COLO668 (cell line): ENCODE measurements at regions not wholly inside any gene's neighbourhood (a gene's known extent, or its start where the extent isn't known, plus 50 kb on each side); places are given as distances from the start of the nearest gene placed in this dataset.
"Not testable (repeated sequence)": the region's sequence is repeated elsewhere in the genome, so short reads cannot be mapped to it uniquely, and the experiment has no call there.

Experiments
- DNase-seq: peaks from one replicate; lab custom pipeline; 2025; ENCODE audit not compliant: unreplicated experiment; lab: John Stamatoyannopoulos, UW

DNA sequence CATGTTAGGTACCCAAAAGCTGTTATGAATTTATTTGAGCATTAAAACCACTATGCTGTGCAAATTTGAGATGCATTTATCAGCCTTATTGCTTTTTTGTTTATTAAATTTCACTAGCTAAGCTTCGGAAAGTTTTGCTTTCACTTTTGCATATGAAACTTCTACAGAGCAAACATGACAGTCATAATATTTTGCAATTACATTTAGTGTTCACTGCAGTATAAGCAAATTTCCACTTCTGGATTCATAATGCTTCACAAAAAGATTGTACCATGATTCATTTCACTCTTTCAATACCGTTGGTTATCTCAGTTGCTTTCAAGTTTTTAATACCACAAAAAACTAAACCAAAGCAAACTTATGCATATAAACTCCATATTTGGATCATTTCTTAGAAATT lies 228.7 kb upstream of the SLC8A1 start:
- no peak for DNase-seq

GRCh38 chr2:40690036-40690435 lies 238.1 kb upstream of the SLC8A1 start:
- no peak for DNase-seq

- DNase-seq: no peak
Measured at GRCh38 chr2:40690525-40690924, 238.6 kb upstream of the SLC8A1 start.

- DNase-seq: no peak
Measured at GRCh38 chr2:40700231-40700954, 248.5 kb upstream of the SLC8A1 start.

GRCh38 chr2:40712197-40712894 lies 260.5 kb upstream of the SLC8A1 start:
- not testable (repeated sequence) for DNase-seq

GRCh38 chr2:40716879-40717278 lies 265.0 kb upstream of the SLC8A1 start:
- no peak for DNase-seq

DNA sequence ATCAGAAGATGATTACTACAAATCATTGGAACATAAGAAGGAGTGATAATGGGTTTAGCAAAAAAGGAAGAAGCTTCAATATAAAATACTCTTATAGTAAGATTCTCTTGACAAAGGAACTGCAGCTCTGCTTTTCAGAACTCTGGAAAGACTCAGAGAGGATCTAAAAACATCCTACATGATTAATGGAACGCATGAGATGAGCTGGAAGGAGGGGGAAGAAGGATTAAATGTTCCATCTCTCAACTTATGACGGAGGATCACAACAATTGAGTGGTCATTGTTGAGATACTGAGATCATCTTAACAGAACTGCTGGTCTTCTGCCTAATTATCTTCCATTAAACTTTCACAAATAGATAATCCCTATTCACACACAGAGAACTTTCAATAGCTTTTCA lies 267.5 kb upstream of the SLC8A1 start:
- no peak for DNase-seq

GRCh38 chr2:40721595-40721994 lies 269.7 kb upstream of the SLC8A1 start:
- no peak for DNase-seq

- DNase-seq: no peak
Measured at GRCh38 chr2:40723194-40723593, 271.3 kb upstream of the SLC8A1 start.

DNA sequence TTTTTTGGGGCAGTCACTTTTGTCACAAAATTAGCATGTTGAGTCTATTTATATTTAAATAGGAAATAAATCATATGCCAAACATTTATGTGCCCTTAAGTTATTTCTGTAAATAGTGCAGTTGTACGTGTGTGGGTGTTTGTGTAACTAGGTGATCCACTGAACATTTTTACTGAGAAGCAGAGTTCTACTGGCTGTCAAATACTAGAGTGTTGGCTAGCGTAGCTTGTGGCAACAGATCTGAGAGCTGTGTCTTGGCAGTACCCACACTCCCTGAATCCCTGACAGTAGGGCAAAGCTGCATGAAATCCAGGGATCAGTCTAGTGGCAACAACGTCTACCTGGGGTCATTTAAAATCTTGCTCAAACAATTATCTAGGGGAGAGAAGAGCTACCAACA lies 273.1 kb upstream of the SLC8A1 start:
- DNase-seq: no peak

DNA sequence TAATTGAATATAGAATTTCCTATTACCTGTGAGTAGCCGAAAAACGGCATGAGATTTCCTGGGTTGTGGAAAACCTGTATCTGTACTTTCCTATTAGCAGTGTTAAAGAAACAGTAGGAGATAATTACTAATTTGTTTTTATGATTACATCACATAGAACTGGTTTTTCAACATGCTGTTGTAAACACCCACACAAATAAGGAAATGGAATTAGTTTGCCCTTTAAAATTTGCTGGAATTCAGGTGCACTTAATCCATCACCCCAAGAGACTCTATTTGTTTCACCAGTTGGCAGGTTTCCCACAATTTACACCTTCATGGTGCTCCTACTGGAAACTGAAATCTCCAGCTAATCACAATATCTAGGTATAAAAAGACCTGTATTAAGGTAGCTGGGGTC lies 274.1 kb upstream of the SLC8A1 start:
- DNase-seq: no peak

DNA sequence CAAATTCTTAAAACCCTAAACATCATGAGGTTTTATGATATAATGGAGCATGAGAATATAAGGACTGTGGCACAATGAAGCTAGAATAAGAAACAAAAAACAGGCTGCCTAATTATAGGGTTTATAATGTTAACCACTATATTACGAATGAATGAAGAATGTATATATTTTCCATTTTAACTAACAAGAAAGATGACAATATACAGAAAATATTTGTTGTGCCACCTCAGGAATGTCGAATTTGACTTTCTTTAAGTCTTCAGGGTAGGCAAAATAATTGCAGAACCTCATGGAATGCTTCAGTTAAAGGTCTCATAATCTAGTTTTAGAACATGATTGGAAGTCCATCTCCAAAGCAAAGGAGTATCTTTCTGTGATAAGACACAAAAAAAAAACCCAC lies 282.9 kb upstream of the SLC8A1 start:
- no peak for DNase-seq

DNA sequence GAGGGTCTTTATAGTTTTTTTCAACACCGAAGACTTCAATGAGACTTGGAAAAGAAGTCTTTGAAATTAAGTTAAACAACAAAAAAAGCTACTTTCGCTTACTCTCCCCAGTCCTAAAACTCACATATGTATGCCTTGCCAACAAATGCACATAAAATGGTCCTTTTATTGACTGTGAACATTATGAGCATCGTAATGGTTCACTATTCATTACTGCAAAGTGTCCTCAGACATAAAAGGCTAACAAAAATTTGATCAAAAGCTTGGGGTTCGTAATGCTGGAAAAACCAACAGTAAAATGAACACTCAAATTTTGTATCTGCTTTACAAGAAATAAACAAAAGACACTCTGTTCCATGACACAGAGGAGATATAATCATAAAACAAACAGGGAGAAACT lies 285.3 kb upstream of the SLC8A1 start:
- no peak for DNase-seq

- no peak for DNase-seq
Measured at GRCh38 chr2:40740419-40740818, 288.5 kb upstream of the SLC8A1 start.

DNA sequence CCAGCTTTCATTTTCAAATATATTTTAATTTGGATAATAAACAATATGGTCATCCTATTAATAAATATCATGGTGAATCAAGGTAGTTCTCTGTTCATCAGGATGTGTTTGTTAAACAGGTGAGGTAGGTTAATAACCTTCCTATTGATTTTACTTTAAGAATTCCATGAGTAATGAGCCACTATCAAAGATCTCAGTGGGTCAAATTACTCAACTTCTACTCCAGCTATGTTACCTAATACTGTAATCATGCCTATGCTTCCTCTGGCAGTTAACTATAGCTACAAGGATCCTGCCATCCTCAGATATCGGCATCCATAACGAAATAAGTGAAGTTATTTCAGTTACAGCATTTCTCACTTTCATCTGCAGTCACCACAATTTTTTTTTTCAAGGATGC lies 289.6 kb upstream of the SLC8A1 start:
- DNase-seq: no peak

- no peak for DNase-seq
Measured at GRCh38 chr2:40746191-40746590, 294.3 kb upstream of the SLC8A1 start.

- DNase-seq: no peak
Measured at GRCh38 chr2:40751981-40752380, 300.1 kb upstream of the SLC8A1 start.

DNA sequence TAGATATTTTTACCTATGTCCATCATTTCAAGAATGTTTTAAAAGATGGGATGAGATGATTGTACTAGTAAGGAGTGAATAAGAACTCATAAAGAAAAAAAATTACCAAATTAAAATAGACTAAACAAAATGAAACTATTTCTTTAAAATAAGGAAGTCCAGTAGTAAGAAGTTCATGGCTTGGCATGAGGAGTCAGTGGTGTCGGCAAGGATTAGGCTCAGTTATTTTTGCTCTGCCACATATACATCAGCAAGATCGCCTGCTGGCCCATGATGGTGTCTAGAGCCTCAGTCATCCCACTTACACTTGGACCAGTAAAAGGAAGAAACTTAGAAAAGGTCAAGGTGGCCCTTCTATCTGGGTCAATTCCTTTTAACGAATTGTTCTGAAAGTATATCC lies 300.9 kb upstream of the SLC8A1 start:
- no peak for DNase-seq

DNA sequence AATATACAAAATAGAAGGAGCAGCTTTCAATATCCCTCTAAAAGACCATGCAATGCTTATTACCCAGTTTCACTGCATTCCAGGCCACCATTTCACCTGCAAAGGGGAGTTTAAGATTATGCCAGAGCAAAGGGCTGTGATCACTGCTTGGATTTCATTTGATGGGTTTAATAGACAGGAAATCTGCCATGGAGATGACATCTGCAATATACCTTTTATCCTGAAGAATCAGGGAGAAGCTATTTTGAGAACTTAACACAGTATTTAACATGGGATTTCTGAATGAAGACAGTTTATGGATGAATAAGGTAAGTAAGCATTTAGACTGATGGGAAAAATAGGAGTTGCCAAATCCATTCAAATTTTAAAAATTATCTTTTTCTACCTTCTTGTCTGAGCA lies 303.0 kb upstream of the SLC8A1 start:
- DNase-seq: no peak

GRCh38 chr2:40758401-40759155 lies 306.7 kb upstream of the SLC8A1 start:
- DNase-seq: no peak

GRCh38 chr2:40760071-40760666 lies 308.3 kb upstream of the SLC8A1 start:
- peak; percentile 8 for DNase-seq

- no peak for DNase-seq
Measured at GRCh38 chr2:40773291-40773690, 321.4 kb upstream of the SLC8A1 start.
